GM13977 (cell line): ENCODE measurements at regions not wholly inside any gene's neighbourhood (a gene's known extent, or its start where the extent isn't known, plus 50 kb on each side); places are given as distances from the start of the nearest gene placed in this dataset.

Source experiments
- DNase-seq: peaks from one replicate; pipeline ENCODE4 v3.0.0; 2012; ENCODE audit warnings: low spot score
- in situ Hi-C: fragments of 300-500 bp; cut with MboI; formaldehyde crosslinking; loops from one replicate; pipeline ENCODE4 v1.12.0; 2022; ENCODE audit warnings: low sequenced_read_pairs, low pct_unique_long_range_greater_than_20kb, mixed read lengths, inconsistent platforms; ENCODE audit not compliant: unreplicated experiment
- TF ChIP-seq, protein P1 (sequence below): IDR thresholded peaks from 2 replicates; pipeline ENCODE4 v1.5.1; 2012; ENCODE audit warnings: mild to moderate bottlenecking, control low read depth; ENCODE audit not compliant: insufficient read depth; ENCODE audit errors: extremely low read depth, missing control alignments

DNA sequence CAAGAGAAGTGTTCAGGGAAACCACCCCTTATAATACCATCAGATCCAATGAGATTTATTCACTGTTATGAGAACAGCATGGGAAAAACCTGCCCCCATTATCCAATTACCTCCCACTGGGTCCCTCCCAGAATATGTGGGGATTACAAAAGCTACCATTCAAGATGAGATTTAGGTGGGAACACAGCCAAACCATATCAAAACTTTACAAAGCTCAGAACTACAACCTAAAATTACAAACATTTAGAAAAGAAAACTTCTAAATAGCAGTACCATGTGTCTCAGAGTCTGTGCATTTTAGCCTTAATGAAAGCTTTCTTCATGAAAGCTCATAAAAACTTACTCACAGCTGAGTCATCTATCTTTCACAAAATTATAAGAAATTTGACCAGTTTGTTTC lies 1442.8 kb upstream of the PCDH7 start:
- DNase-seq = no peak
- TF ChIP-seq, protein P1, sequence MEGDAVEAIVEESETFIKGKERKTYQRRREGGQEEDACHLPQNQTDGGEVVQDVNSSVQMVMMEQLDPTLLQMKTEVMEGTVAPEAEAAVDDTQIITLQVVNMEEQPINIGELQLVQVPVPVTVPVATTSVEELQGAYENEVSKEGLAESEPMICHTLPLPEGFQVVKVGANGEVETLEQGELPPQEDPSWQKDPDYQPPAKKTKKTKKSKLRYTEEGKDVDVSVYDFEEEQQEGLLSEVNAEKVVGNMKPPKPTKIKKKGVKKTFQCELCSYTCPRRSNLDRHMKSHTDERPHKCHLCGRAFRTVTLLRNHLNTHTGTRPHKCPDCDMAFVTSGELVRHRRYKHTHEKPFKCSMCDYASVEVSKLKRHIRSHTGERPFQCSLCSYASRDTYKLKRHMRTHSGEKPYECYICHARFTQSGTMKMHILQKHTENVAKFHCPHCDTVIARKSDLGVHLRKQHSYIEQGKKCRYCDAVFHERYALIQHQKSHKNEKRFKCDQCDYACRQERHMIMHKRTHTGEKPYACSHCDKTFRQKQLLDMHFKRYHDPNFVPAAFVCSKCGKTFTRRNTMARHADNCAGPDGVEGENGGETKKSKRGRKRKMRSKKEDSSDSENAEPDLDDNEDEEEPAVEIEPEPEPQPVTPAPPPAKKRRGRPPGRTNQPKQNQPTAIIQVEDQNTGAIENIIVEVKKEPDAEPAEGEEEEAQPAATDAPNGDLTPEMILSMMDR = no peak
- in situ Hi-C loops = no loop called here

DNA sequence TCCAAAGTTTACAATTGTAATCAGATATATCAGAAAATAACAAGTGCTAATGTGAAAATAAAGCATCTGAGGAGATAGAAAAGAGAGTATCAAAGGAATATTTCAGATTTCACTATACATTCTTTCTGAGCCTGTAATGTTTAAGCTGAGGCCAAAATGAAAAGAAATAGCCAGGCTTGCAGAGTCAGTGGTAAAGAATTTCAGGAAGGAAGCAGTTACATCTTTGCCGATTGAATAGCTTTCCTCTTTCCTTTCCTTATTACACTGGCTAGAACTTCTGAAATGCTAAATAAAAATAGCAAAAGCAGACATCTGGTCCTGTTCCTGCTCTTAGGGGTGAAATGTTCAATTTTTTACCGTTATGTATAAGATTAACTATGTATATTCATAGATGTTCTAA lies 1441.6 kb upstream of the PCDH7 start:
- in situ Hi-C loops = no loop called here
- TF ChIP-seq, protein P1 = no peak
- DNase-seq = no peak

DNA sequence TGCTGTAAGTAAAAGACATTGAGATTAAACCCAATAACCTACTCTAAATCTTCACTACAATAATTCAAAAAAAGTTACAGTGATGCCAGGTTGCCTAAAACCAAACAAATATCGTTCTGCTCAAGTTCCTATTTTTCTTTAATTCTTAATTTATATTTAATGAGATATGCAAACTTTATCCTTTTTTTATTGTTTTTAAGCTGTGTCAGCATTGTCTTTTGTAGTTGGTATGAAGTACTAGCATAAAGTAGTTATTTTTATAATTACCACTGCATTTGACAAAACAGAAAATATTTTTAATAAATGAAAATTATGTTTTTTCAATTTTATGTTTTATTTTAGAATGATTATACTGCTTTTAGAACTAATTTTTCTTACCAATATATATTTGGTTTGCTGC lies 1431.1 kb upstream of the PCDH7 start:
- in situ Hi-C loops = no loop called here
- no peak for DNase-seq
- TF ChIP-seq, protein P1 = no peak

DNA sequence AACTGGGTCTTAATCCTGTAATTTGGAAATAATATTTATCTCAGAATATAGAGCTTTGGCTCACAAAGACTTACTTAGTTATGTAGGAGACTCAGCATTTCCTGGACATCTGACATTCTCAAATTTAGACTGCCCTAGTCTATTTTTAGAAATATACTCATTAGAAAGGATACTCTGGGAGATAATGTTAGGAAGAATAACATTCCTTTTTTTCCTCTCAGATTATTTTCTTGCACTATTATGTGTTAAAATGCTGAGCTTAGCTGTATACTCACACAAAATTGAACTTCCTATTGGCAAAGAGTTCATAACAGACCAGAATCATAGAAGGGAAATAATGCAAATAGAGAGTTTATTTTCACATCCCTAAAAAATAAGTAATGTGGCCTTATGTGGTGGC lies 1424.9 kb upstream of the PCDH7 start:
- TF ChIP-seq, protein P1 = no peak
- in situ Hi-C loops = no loop called here
- DNase-seq = no peak

DNA sequence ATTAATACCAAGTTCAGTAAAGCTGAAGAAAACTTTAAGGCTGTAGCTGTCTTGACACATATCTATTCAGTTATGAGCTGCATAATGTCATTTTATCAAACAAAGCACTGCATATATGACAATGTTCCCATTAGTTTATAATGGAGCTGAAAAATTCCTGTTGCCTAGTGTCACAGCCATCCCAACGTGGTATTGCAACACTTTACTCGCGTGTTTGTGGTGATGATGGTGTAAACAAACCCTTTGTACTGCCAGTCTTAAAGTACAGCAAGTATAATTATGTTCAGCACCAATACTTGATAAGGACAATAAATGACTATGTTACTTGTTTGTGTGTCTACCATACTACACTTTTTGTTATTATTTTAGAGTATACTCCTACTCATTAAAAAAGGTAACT lies 1415.6 kb upstream of the PCDH7 start:
- in situ Hi-C loops = no loop called here
- DNase-seq = no peak

DNA sequence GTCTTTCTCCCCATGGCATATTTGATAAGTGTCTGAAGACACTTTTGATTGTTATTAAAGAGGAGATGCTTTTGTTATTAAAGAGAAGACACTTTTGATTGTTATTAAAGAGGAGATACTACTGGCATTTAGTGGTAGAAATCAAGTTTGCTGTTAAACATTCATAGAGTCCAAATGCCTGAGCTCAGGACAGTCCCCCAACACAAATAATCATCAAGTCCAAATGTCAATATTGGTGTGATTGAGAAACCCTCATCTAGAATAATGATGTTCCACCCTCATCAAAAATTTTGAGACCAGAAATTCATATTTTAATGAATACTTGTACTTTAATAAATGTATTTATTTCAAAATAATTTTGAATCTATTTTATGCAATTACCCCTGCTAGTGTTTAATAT lies 1412.9 kb upstream of the PCDH7 start:
- TF ChIP-seq, protein P1 = no peak
- DNase-seq = no peak
- in situ Hi-C loops = no loop called here

More for the DNA sequence above, 1415.6 kb upstream of the PCDH7 start:
- TF ChIP-seq, protein P1 = no peak

DNA sequence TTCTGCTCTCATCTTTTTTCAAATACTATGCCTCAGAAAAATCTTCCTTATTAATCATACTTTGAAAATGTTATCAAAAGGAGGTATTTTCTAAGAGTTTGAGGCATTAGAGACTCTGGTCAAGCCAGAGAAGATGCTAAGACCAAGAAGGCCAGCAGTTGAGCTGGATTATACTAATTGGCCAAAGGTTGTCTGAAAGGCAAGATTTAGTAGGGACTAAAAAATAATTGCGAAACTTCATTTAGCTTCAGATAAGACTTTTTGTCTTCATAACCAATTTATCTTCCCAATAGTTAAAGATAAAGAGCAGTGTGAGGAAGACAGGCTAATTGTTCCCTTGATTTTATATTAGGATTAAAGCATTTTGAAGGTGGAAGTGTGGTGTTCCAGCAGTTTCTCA lies 1412.4 kb upstream of the PCDH7 start:
- in situ Hi-C loops = no loop called here
- TF ChIP-seq, protein P1 = no peak
- DNase-seq = no peak
